Ishikawa (cell line): ENCODE measurements at regions not wholly inside any gene's neighbourhood (a gene's known extent, or its start where the extent isn't known, plus 50 kb on each side); places are given as distances from the start of the nearest gene placed in this dataset.

Experiments
- CEBPB ChIP-seq: IDR thresholded peaks from 2 replicates; pipeline ENCODE4 v1.6.1; 2012
- CREB1 ChIP-seq: IDR thresholded peaks from 2 replicates; pipeline ENCODE4 v1.6.1; 2012; ENCODE audit warnings: low read depth
- EGR1 ChIP-seq: IDR thresholded peaks from 2 replicates; pipeline ENCODE4 v1.6.1; 2012
- EP300 ChIP-seq: IDR thresholded peaks from 2 replicates; pipeline ENCODE4 v1.6.1; 2012; ENCODE audit warnings: borderline replicate concordance
- FOXM1 ChIP-seq: IDR thresholded peaks from 2 replicates; pipeline ENCODE4 v1.6.1; 2012; ENCODE audit warnings: low read depth, borderline replicate concordance
- NFIC ChIP-seq: IDR thresholded peaks from 2 replicates; pipeline ENCODE4 v1.6.1; 2012
- RAD21 ChIP-seq: IDR thresholded peaks from 2 replicates; pipeline ENCODE4 v1.6.1; 2012; ENCODE audit warnings: low read depth
- TAF1 ChIP-seq: IDR thresholded peaks from 2 replicates; pipeline ENCODE4 v1.6.1; 2012; ENCODE audit warnings: low read depth, mild to moderate bottlenecking
- TCF12 ChIP-seq: IDR thresholded peaks from 2 replicates; pipeline ENCODE4 v1.6.1; 2012; ENCODE audit warnings: low read depth
- TEAD4 ChIP-seq: IDR thresholded peaks from 2 replicates; pipeline ENCODE4 v1.6.1; 2012
- YY1 ChIP-seq: IDR thresholded peaks from 2 replicates; pipeline ENCODE4 v1.6.1; 2012; ENCODE audit warnings: low read depth
- ZBTB7A ChIP-seq: IDR thresholded peaks from 2 replicates; pipeline ENCODE4 v1.6.1; 2012; ENCODE audit warnings: low read depth
- TF ChIP-seq, protein P1 (sequence below): IDR thresholded peaks from 2 replicates; pipeline ENCODE4 v1.6.1; 2012
- TF ChIP-seq, protein P2 (sequence below): IDR thresholded peaks from 2 replicates; pipeline ENCODE4 v1.6.1; 2012; ENCODE audit warnings: low read depth, mild to moderate bottlenecking
- TF ChIP-seq, protein P3 (sequence below): IDR thresholded peaks from 2 replicates; pipeline ENCODE4 v1.6.1; 2012

DNA sequence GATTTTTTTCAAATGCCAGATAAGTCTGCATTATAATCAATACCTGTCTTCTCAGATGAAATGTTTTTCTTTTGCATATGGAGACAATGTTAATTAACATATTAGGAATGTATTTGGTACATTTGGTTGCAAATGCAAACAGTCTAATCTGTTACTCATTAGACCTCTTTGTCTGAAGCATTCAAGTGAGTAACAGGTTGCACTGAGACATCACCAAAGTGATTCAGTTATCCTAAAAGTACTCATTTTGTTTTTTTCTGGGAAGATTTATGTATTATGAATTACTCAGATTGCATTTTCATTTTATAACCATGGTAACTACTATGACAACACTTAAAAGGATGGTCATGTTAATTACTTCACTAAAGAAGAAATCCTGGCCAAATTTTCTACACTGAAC lies 513.6 kb downstream of the HTR7 start:
- TF ChIP-seq TAF1, result no peak
- TF ChIP-seq EP300, result no peak
- TF ChIP-seq RAD21, result no peak
- no peak for TF ChIP-seq TEAD4
- TF ChIP-seq YY1, result no peak
- no peak for TF ChIP-seq NFIC
- no peak for TF ChIP-seq EGR1
- TF ChIP-seq, protein P1, sequence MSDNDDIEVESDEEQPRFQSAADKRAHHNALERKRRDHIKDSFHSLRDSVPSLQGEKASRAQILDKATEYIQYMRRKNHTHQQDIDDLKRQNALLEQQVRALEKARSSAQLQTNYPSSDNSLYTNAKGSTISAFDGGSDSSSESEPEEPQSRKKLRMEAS, result no peak
- TF ChIP-seq TCF12, result no peak
- TF ChIP-seq ZBTB7A, result no peak
- no peak for TF ChIP-seq CREB1
- TF ChIP-seq, protein P2, sequence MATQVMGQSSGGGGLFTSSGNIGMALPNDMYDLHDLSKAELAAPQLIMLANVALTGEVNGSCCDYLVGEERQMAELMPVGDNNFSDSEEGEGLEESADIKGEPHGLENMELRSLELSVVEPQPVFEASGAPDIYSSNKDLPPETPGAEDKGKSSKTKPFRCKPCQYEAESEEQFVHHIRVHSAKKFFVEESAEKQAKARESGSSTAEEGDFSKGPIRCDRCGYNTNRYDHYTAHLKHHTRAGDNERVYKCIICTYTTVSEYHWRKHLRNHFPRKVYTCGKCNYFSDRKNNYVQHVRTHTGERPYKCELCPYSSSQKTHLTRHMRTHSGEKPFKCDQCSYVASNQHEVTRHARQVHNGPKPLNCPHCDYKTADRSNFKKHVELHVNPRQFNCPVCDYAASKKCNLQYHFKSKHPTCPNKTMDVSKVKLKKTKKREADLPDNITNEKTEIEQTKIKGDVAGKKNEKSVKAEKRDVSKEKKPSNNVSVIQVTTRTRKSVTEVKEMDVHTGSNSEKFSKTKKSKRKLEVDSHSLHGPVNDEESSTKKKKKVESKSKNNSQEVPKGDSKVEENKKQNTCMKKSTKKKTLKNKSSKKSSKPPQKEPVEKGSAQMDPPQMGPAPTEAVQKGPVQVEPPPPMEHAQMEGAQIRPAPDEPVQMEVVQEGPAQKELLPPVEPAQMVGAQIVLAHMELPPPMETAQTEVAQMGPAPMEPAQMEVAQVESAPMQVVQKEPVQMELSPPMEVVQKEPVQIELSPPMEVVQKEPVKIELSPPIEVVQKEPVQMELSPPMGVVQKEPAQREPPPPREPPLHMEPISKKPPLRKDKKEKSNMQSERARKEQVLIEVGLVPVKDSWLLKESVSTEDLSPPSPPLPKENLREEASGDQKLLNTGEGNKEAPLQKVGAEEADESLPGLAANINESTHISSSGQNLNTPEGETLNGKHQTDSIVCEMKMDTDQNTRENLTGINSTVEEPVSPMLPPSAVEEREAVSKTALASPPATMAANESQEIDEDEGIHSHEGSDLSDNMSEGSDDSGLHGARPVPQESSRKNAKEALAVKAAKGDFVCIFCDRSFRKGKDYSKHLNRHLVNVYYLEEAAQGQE, result no peak

DNA sequence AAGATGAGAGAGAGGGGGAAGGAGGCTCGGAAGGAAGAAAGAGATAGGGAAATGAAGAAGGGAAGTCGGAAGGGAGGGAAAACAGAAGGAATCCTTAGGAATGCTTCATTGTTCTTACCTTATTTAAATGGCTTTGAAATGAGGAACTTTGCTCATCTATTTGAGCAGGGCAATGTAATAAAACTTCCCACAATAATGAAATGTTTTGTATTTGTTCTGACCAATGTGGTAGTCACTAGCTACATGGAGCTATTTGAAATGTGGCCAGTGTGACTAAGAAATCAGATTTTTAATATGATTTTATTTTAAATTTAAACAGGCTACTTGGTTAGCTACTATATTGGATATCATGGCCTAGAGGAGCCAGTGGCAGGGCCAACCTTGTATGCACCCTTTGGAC lies 510.6 kb downstream of the HTR7 start:
- TF ChIP-seq ZBTB7A (no peak), EP300 (no peak), FOXM1 (no peak), TAF1 (no peak), CREB1 (no peak), NFIC (no peak), TEAD4 (no peak), EGR1 (no peak)

DNA sequence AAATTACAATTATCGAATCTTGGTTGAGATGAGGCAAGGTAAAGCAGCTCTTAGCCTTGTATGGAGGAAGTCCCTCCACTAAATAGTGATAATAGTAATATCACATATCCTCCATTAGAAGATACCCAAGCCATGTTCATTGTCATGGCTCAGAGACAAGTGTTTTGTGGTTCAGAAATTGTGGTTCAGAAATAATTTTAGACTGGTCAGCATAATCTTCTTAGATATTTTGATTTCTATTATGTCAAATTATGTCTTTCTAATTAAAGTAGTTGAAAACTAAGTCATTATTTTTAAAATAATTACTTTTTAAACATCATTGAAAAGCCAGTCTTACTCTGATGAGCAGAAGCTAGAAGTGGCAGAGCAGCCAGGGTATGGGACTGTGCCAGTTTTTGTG lies 507.7 kb downstream of the HTR7 start:
- no peak for TF ChIP-seq EGR1
- no peak for TF ChIP-seq CREB1
- no peak for TF ChIP-seq TAF1
- TF ChIP-seq, protein P3, sequence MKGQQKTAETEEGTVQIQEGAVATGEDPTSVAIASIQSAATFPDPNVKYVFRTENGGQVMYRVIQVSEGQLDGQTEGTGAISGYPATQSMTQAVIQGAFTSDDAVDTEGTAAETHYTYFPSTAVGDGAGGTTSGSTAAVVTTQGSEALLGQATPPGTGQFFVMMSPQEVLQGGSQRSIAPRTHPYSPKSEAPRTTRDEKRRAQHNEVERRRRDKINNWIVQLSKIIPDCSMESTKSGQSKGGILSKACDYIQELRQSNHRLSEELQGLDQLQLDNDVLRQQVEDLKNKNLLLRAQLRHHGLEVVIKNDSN, result no peak
- no peak for TF ChIP-seq ZBTB7A
- TF ChIP-seq EP300, result no peak

DNA sequence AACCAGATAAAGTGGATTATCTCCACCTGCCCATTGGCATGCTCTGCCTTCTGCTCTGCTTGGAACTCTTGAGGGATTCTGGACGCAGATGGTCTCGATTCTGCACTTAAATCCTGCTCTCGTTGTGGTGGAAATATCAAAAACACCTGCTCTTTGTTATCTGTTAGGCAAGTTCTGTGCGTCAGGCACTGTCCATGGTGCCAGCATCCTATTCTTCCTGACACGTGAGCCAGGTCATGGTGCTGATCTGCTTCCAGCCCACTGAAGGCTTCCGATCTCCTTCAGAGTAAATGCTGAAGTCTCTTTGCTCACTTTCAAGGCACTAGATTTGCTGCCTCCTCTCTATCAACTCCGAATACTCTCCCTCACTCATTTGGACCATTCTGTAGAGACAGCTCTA lies 505.6 kb downstream of the HTR7 start:
- TF ChIP-seq, protein P2, result peak; percentile 90
- TF ChIP-seq, protein P3, result peak; percentile 72
- no peak for TF ChIP-seq EGR1
- TF ChIP-seq, protein P1, result peak; percentile 69

DNA sequence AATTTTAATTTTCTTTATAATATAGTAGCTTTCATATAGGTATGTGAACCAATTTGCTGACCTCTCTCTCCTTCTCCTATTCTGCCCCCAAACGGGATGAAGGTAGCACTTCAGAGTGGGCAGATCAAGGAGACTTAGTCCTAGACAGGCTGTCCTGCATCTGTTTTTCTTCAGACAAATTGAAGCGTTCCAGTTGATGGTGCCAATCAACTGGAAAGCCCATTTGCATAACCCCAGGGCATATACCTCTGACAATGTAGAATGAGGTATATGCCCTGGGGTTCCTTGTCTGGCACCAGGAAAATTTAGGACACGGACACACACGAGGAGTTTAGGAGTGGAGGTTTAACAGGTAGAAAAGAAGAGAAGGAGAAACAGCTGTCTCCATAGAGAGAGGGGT lies 502.9 kb downstream of the HTR7 start:
- TF ChIP-seq TAF1 (no peak), NFIC (no peak), EGR1 (no peak), EP300 (no peak), TEAD4 (no peak), CREB1 (no peak), RAD21 (no peak), CEBPB (no peak), YY1 (no peak)
- TF ChIP-seq, protein P3, result no peak
- TF ChIP-seq, protein P1, result no peak

DNA sequence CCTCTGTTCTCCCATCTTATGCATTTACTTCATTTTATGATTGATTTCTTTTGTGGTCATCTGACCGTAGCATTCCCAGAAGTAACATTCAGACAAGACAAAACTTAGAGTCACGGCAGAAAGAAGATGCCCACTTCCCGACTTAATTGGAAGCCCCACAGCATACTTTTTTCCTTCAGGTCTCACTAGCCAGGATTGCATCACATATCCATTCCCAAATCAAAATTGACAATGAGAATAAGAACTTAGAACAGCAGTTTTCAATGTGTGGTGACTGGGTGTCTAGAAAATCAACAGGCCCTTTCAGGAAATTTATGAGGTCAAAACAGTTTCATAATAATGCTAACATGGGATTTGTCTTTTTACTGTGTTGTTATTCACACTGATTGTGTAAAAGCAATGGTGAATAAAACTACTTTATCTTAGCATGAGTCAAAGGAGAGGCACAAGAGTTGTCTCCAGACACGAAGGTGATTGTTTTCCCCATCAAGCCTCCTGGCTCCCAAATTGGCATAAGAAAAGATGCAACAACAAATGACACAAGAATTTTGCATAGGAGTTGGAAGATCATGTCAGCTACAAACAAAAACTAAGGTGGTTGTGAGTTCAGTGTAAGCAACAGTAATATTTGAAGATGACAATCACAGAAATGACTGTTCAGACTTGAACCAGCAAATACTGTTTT lies 493.9 kb downstream of the HTR7 start:
- TF ChIP-seq, protein P1, result no peak
- no peak for TF ChIP-seq EP300
- TF ChIP-seq TCF12, result no peak
